ENCODE measurements at regions not wholly inside any gene's neighbourhood (a gene's known extent, or its start where the extent isn't known, plus 50 kb on each side); places are given as distances from the start of the nearest gene placed in this dataset.

DNA sequence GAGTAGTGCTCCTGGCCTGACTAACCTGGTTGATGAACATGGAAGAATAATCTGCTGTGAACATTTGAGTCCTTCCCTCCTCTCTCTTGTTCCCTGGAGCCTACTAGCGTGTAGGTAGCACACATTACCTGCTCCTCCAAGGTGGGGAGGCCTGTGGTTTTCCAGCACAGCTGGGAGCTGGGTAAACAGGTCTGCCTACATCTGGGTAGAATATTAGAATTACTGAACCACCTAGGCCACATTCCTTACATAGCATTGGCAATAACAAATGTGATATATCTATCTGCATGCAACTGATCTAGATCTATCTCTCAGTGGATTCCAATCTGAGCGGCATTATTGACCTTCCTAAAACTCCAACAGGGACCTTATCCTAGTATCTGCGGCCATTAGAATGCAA, 151.0 kb upstream of the ZNF366 start:
- no peak for DNase-seq
- no peaks in the 10 kb centered on the region for H3K27me3 ChIP-seq (replicated peaks)
- in situ Hi-C loops (cut with HindIII; ENCODE audit: low pct_ligation_motif_present, low sequenced_read_pairs), result no loop called here
- no peak overlapping the region for H3K4me3 ChIP-seq (ENCODE audit: low read depth, low read length)
- H3K36me3 ChIP-seq (replicated peaks), result no peaks in the 10 kb centered on the region
- TF ChIP-seq, protein P1, sequence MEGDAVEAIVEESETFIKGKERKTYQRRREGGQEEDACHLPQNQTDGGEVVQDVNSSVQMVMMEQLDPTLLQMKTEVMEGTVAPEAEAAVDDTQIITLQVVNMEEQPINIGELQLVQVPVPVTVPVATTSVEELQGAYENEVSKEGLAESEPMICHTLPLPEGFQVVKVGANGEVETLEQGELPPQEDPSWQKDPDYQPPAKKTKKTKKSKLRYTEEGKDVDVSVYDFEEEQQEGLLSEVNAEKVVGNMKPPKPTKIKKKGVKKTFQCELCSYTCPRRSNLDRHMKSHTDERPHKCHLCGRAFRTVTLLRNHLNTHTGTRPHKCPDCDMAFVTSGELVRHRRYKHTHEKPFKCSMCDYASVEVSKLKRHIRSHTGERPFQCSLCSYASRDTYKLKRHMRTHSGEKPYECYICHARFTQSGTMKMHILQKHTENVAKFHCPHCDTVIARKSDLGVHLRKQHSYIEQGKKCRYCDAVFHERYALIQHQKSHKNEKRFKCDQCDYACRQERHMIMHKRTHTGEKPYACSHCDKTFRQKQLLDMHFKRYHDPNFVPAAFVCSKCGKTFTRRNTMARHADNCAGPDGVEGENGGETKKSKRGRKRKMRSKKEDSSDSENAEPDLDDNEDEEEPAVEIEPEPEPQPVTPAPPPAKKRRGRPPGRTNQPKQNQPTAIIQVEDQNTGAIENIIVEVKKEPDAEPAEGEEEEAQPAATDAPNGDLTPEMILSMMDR (IDR thresholded peaks at IDR 0.05; ENCODE audit: low read depth, low read length, missing control alignments), result no peak
- no peak overlapping the region for H3K27ac ChIP-seq

DNA sequence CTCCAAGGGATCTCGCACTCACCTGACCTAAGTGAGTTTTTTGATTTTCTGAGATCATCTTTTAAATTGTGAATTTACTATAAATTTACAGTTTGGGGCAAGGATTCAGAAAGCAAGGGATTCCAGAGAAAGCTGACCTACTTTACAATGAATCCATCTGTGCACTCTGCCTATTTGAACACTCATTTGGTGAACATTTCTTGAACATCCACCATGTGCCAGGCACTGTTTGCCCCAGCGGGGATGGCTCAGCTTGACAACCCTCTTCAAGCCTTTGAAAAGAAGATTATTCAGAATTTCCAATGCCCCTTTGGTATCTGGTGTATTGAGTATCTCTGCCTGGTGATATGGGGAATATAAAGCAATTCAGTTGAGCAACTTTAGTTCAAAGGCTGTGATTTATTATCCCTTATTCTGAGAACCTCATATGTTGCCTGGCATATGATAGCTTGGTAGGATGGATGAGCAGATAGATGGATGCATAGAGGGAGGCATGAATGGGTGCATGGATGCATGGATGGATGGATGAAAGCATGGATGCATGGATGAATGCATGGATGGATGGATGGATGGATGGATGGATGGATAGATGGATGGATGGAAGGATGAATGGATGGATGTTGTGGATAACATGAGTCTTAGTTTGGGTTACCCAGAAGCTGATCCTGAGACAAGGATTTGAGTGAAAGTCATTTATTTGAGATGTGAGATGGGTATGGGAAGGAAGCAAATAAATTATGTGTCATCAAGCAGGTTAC, 149.7 kb upstream of the ZNF366 start:
- Histone ChIP-seq H3K27ac (no peak overlapping the region), H3K27me3 (replicated peaks) (no peaks in the 10 kb centered on the region), H3K36me3 (replicated peaks) (no peaks in the 10 kb centered on the region), H3K4me3 (ENCODE audit: low read depth, low read length) (no peak overlapping the region)
- in situ Hi-C loops (cut with HindIII; ENCODE audit: low pct_ligation_motif_present, low sequenced_read_pairs), result no loop called here
- DNase-seq, result no peak
- TF ChIP-seq, protein P1 (IDR thresholded peaks at IDR 0.05; ENCODE audit: low read depth, low read length, missing control alignments), result no peak

DNA sequence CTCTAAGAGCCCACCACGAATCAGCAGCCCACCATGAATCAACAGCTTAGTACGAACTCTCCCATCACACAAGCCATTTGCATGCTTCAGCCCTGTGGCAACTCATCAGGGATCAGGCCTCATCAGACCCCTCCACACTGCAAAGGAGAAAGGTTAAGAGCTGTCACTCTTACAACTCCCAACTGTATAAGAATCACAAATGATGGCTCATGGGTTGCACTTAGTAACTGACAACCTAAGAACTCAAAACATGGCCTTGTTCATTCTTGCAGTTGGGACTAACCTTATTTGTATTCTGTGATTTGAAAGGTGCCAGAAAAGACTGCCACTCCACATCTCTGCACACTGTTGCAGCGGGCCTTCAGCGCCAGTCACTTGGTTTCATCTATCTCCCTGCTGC, 149.1 kb upstream of the ZNF366 start:
- H3K27me3 ChIP-seq (replicated peaks), result no peaks in the 10 kb centered on the region
- in situ Hi-C loops (cut with HindIII; ENCODE audit: low pct_ligation_motif_present, low sequenced_read_pairs), result no loop called here
- H3K4me3 ChIP-seq (ENCODE audit: low read depth, low read length), result no peak overlapping the region
- TF ChIP-seq, protein P1 (IDR thresholded peaks at IDR 0.05; ENCODE audit: low read depth, low read length, missing control alignments), result no peak
- DNase-seq, result no peak
- no peaks in the 10 kb centered on the region for H3K36me3 ChIP-seq (replicated peaks)
- no peak overlapping the region for H3K27ac ChIP-seq

DNA sequence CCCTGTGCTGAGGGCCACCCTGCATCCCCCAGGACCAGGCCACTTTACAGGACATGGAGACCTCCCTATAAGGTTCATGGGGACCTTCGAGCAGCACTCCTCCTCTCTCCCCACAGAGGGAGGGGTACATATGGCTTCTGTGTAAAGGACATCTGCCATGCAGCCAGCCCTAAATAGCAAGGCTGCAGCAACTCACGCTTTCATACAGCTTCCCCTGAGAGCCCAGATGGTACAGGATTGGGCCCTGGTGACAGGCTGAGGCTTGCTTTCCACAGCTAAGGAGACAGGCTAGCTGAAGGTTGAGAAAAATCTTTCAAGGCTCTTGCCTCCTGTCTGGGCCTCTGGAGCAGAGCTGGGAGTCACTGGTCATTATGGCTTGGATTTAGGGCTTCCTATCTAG, 147.0 kb upstream of the ZNF366 start:
- Histone ChIP-seq H3K36me3 (replicated peaks) (no peaks in the 10 kb centered on the region), H3K27me3 (replicated peaks) (no peaks in the 10 kb centered on the region), H3K27ac (no peak overlapping the region), H3K4me3 (ENCODE audit: low read depth, low read length) (no peak overlapping the region)
- DNase-seq, result no peak
- TF ChIP-seq, protein P1 (IDR thresholded peaks at IDR 0.05; ENCODE audit: low read depth, low read length, missing control alignments), result no peak
- in situ Hi-C loops (cut with HindIII; ENCODE audit: low pct_ligation_motif_present, low sequenced_read_pairs), result no loop called here

DNA sequence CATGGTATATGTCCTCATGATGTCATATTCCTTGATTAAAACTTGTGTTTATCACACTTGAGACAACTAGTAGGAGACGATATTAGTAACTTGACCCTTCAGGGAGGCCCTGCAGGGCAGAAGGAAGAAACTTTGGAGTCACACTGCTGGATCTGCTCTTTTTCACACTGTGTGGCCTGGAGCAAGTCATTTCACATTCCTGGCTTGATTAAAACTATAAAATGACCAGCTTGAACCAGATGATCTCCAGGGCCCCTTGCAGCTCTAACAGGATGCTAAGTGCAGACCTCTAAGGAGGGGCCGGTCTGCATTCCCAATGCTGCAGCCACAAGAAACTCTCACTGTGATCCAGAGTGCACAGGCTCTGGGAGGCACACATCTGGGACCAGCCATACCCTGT, 146.4 kb upstream of the ZNF366 start:
- in situ Hi-C loops (cut with HindIII; ENCODE audit: low pct_ligation_motif_present, low sequenced_read_pairs), result no loop called here
- no peaks in the 10 kb centered on the region for H3K36me3 ChIP-seq (replicated peaks)
- TF ChIP-seq, protein P1 (IDR thresholded peaks at IDR 0.05; ENCODE audit: low read depth, low read length, missing control alignments), result no peak

DNA sequence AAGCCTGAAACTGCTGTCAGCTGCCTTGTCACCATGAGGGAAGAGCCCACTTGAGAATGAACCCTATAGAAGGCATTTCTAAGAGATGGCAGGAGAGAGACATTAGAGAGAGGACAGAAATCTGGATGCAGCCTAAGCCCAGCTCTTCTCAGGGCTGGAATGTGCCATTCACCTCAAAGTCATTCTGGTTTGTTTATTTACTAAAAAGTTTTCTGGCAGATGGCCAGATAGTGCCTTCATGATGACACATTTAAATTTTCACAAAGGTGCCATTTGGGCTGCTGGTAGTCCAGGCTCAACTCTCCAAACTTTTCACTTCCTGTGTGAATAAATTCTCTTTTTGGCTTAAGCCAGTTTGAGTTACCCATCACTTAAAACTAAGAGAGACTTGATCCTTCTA, 144.6 kb upstream of the ZNF366 start:
- no peak for DNase-seq
- no peaks in the 10 kb centered on the region for H3K36me3 ChIP-seq (replicated peaks)
- H3K27ac ChIP-seq, result no peak overlapping the region
- in situ Hi-C loops (cut with HindIII; ENCODE audit: low pct_ligation_motif_present, low sequenced_read_pairs), result no loop called here
- H3K27me3 ChIP-seq (replicated peaks), result no peaks in the 10 kb centered on the region
- TF ChIP-seq, protein P1 (IDR thresholded peaks at IDR 0.05; ENCODE audit: low read depth, low read length, missing control alignments), result no peak
- no peak overlapping the region for H3K4me3 ChIP-seq (ENCODE audit: low read depth, low read length)

More for the DNA sequence above, 146.4 kb upstream of the ZNF366 start:
- no peak overlapping the region for H3K4me3 ChIP-seq (ENCODE audit: low read depth, low read length)
- H3K27me3 ChIP-seq (replicated peaks), result no peaks in the 10 kb centered on the region
- DNase-seq, result no peak
- no peak overlapping the region for H3K27ac ChIP-seq

Data from brain microvascular endothelial cell (primary cell).